ENCODE measurements at regions not wholly inside any gene's neighbourhood (a gene's known extent, or its start where the extent isn't known, plus 50 kb on each side); places are given as distances from the start of the nearest gene placed in this dataset.

- TF ChIP-seq NR1H2 (CRISPR knock-in tag; IDR thresholded peaks at IDR 0.05) (no peak), ZBTB43 (CRISPR knock-in tag; IDR thresholded peaks at IDR 0.05) (no peak), IRF2 (CRISPR knock-in tag; IDR thresholded peaks at IDR 0.05; ENCODE audit: borderline replicate concordance, low read depth) (no peak)
These were observed 111.2 kb downstream of the IFI44 start (continued) for GRCh38 chr1:78760858-78761257.

DNA sequence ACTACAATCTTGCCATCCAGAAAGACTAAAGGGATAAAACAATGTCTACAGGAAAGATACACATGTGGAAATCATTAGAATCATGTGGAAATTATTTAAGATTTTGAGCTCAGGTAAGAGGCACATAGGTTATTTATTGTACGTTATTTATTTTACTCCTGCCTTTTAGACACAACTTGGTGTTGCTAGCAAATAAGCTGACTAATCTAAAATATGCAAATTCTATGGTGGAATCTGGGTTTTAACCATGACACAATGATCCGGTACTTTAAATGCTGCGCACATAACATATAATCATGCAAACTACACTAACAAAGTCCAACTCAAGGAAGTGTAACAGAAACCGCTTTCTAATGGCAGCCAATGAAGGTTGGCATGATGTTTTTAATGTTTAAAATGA, 112.5 kb downstream of the IFI44 start:
- no peaks in the 10 kb centered on the region for H3K36me3 Mint-ChIP-seq
- DNase-seq (ENCODE audit: low spot score) (no peak), ATAC-seq (no peak)
- H3K27me3 Mint-ChIP-seq (ENCODE audit: low read depth), result no peaks in the 10 kb centered on the region; the same call in 1 of the 2 replicates
- ChIA-PET CTCF (no interaction called here), POLR2A (no interaction called here)
- TF ChIP-seq, protein P1, sequence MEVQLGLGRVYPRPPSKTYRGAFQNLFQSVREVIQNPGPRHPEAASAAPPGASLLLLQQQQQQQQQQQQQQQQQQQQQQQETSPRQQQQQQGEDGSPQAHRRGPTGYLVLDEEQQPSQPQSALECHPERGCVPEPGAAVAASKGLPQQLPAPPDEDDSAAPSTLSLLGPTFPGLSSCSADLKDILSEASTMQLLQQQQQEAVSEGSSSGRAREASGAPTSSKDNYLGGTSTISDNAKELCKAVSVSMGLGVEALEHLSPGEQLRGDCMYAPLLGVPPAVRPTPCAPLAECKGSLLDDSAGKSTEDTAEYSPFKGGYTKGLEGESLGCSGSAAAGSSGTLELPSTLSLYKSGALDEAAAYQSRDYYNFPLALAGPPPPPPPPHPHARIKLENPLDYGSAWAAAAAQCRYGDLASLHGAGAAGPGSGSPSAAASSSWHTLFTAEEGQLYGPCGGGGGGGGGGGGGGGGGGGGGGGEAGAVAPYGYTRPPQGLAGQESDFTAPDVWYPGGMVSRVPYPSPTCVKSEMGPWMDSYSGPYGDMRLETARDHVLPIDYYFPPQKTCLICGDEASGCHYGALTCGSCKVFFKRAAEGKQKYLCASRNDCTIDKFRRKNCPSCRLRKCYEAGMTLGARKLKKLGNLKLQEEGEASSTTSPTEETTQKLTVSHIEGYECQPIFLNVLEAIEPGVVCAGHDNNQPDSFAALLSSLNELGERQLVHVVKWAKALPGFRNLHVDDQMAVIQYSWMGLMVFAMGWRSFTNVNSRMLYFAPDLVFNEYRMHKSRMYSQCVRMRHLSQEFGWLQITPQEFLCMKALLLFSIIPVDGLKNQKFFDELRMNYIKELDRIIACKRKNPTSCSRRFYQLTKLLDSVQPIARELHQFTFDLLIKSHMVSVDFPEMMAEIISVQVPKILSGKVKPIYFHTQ (CRISPR knock-in tag; IDR thresholded peaks at IDR 0.05), result no peak
- no peak for TF ChIP-seq KAT7 (CRISPR knock-in tag; IDR thresholded peaks at IDR 0.05; ENCODE audit: borderline replicate concordance)
- no peak overlapping the region for H3K4me3 Mint-ChIP-seq
- peaks cover 20% of the 10 kb centered on the region for H3K9me3 Mint-ChIP-seq
- no peaks in the 10 kb centered on the region for H3K4me1 Mint-ChIP-seq
- no peak overlapping the region for H3K27ac Mint-ChIP-seq

DNA sequence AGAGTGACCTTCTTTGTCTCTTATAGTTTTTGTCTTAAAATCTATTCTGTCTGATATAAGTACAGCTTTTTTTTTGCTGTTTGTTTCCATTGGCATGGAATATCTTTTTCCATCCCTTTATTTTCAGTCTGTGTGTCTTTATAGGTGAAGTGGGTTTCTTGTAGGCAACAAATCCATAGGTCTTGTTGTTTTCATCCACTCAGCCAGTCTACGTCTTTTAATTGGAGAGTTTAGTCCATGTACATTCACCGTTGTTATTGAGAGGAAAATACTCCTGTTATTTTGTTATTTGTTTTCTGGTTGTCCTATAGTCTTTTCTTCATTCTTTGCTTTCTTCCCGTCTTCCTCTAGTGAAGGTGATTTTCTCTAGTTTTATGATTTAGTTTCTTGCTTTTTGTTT, 115.9 kb downstream of the IFI44 start:
- ChIA-PET CTCF (no interaction called here), POLR2A (no interaction called here)
- DNase-seq (ENCODE audit: low spot score) (no peak), ATAC-seq (no peak)
- no peak overlapping the region for H3K27ac Mint-ChIP-seq
- no peaks in the 10 kb centered on the region for H3K4me1 Mint-ChIP-seq
- TF ChIP-seq FOXK1 (CRISPR knock-in tag; IDR thresholded peaks at IDR 0.05) (no peak), ZNF416 (CRISPR knock-in tag; IDR thresholded peaks at IDR 0.05) (no peak), NR1H2 (CRISPR knock-in tag; IDR thresholded peaks at IDR 0.05) (no peak)
- TF ChIP-seq, protein P2, sequence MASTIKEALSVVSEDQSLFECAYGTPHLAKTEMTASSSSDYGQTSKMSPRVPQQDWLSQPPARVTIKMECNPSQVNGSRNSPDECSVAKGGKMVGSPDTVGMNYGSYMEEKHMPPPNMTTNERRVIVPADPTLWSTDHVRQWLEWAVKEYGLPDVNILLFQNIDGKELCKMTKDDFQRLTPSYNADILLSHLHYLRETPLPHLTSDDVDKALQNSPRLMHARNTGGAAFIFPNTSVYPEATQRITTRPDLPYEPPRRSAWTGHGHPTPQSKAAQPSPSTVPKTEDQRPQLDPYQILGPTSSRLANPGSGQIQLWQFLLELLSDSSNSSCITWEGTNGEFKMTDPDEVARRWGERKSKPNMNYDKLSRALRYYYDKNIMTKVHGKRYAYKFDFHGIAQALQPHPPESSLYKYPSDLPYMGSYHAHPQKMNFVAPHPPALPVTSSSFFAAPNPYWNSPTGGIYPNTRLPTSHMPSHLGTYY (CRISPR knock-in tag; IDR thresholded peaks at IDR 0.05), result no peak
- TF ChIP-seq, protein P3, sequence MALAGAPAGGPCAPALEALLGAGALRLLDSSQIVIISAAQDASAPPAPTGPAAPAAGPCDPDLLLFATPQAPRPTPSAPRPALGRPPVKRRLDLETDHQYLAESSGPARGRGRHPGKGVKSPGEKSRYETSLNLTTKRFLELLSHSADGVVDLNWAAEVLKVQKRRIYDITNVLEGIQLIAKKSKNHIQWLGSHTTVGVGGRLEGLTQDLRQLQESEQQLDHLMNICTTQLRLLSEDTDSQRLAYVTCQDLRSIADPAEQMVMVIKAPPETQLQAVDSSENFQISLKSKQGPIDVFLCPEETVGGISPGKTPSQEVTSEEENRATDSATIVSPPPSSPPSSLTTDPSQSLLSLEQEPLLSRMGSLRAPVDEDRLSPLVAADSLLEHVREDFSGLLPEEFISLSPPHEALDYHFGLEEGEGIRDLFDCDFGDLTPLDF (CRISPR knock-in tag; IDR thresholded peaks at IDR 0.05), result no peak
- H3K4me3 Mint-ChIP-seq, result no peak overlapping the region
- H3K36me3 Mint-ChIP-seq, result no peaks in the 10 kb centered on the region
- H3K27me3 Mint-ChIP-seq (ENCODE audit: low read depth), result no peaks in the 10 kb centered on the region; the same call in 1 of the 2 replicates
- H3K9me3 Mint-ChIP-seq, result peaks cover 20% of the 10 kb centered on the region

- Mint-ChIP-seq H3K9me3 (no peaks in the 10 kb centered on the region), H3K27ac (no peak overlapping the region), H3K27me3 (ENCODE audit: low read depth) (no peaks in the 10 kb centered on the region), H3K4me3 (no peak overlapping the region), H3K36me3 (no peaks in the 10 kb centered on the region), H3K4me1 (no peaks in the 10 kb centered on the region)
- ChIA-PET POLR2A (no interaction called here), CTCF (no interaction called here)
- no peak for DNase-seq (ENCODE audit: low spot score)
- ATAC-seq, result no peak
- no peak for TF ChIP-seq FOXK1 (CRISPR knock-in tag; IDR thresholded peaks at IDR 0.05)
- TF ChIP-seq, protein P4, sequence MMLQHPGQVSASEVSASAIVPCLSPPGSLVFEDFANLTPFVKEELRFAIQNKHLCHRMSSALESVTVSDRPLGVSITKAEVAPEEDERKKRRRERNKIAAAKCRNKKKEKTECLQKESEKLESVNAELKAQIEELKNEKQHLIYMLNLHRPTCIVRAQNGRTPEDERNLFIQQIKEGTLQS (CRISPR knock-in tag; conservative IDR thresholded peaks at IDR 0.05), result no peak
- TF ChIP-seq AFF4 (CRISPR knock-in tag; IDR thresholded peaks at IDR 0.05; ENCODE audit: borderline replicate concordance), result no peak
These were observed 130.2 kb downstream of the IFI44 start for GRCh38 chr1:78779831-78780230.
